H1 (cell line): ENCODE measurements at regions not wholly inside any gene's neighbourhood (a gene's known extent, or its start where the extent isn't known, plus 50 kb on each side); places are given as distances from the start of the nearest gene placed in this dataset.

Experiments
- CTCF ChIA-PET: fragments of 300-600 bp; sonication (Branson Sonifier 250); formaldehyde crosslinking; loops from one replicate; lab custom pipeline; 2021; ENCODE audit not compliant: partially characterized antibody; lab: Charles Lee
- POLR2A ChIA-PET: fragments of 300-600 bp; sonication (Branson Sonifier 250); formaldehyde crosslinking; loops from one replicate; lab custom pipeline; 2021; ENCODE audit warnings: inconsistent platforms; ENCODE audit not compliant: partially characterized antibody; lab: Charles Lee
- DNase-seq, 2 experiments: peaks; one replicate each; pipeline versions ENCODE4 v3.0.0 to v3.0.0-alpha.2; 2010 to 2022; ENCODE audit warnings: low spot score in 2 of 2, low read depth in 1 of 2, mixed read lengths in 1 of 2
- FAIRE-seq: peaks from 2 replicates; lab custom pipeline; 2011; peaks lifted over from hg19 to GRCh38; lab: Jason Lieb, UNC
- H2AFZ ChIP-seq: 2 replicates; pipeline ENCODE4 v1.8.1; 2012; ENCODE audit warnings: low read length, inconsistent platforms
- H2AK5ac ChIP-seq: 2 replicates; pipeline ENCODE4 v1.6.1; 2013; ENCODE audit warnings: low read depth, low read length
- H2BK120ac ChIP-seq: replicated peaks from 2 replicates; pipeline ENCODE3; 2013; ENCODE audit warnings: low read depth, low read length, inconsistent platforms
- H2BK12ac ChIP-seq: 2 replicates; pipeline ENCODE4 v1.6.1; 2013; ENCODE audit warnings: low read depth, low read length
- H2BK15ac ChIP-seq: 2 replicates; pipeline ENCODE4 v1.6.1; 2013; ENCODE audit warnings: low read length
- H2BK20ac ChIP-seq: 2 replicates; pipeline ENCODE4 v1.6.1; 2013; ENCODE audit warnings: low read length
- H2BK5ac ChIP-seq: 2 replicates; pipeline ENCODE4 v1.6.1; 2013; ENCODE audit warnings: low read depth, low read length
- H3K14ac ChIP-seq: 2 replicates; pipeline ENCODE4 v1.6.1; 2013; ENCODE audit warnings: inconsistent platforms; ENCODE audit not compliant: insufficient read length
- H3K18ac ChIP-seq: 2 replicates; pipeline ENCODE4 v1.6.1; 2013; ENCODE audit warnings: low read length; ENCODE audit errors: extremely low read depth
- H3K23ac ChIP-seq: 2 replicates; pipeline ENCODE4 v1.6.1; 2013; ENCODE audit warnings: inconsistent platforms; ENCODE audit not compliant: insufficient read length
- H3K23me2 ChIP-seq: 2 replicates; pipeline ENCODE4 v1.6.1; 2013; ENCODE audit warnings: low read depth, low read length
- H3K27ac ChIP-seq: 2 replicates; pipeline ENCODE4 v1.6.1; 2011; ENCODE audit warnings: low read depth, low read length, inconsistent platforms
- H3K27me3 ChIP-seq, 4 experiments: replicated peaks in 1 of 4; 1 replicate in 1 of 4; 2 replicates in 3 of 4; pipeline versions ENCODE4 v1.6.1 to v1.8.1; 2011 to 2013; ENCODE audit warnings: low read length in 3 of 4, mild to moderate bottlenecking in 3 of 4, inconsistent platforms in 2 of 4, mixed read lengths in 2 of 4, moderate library complexity in 1 of 4; ENCODE audit not compliant: control insufficient read depth in 3 of 4, insufficient read depth in 3 of 4; ENCODE audit errors: extremely low read depth in 1 of 4
- H3K36me3 ChIP-seq, 4 experiments: 2 replicates each; pipeline versions ENCODE4 v1.6.1 to v1.8.1; 2011 to 2013; ENCODE audit warnings: mild to moderate bottlenecking in 4 of 4, low read length in 3 of 4, moderate library complexity in 2 of 4, control low read depth in 1 of 4, inconsistent platforms in 1 of 4; ENCODE audit not compliant: insufficient read depth in 4 of 4, control insufficient read depth in 2 of 4
- H3K4ac ChIP-seq: replicated peaks from 2 replicates; pipeline ENCODE3; 2013; ENCODE audit warnings: low read length, low read depth, mixed read lengths, inconsistent platforms; ENCODE audit not compliant: insufficient read length
- H3K4me1 ChIP-seq, 4 experiments: replicated peaks in 1 of 4; 1 replicate in 1 of 4; 2 replicates in 3 of 4; pipeline versions ENCODE4 v1.6.1 to v1.8.1; 2011 to 2013; ENCODE audit warnings: low read length in 3 of 4, inconsistent platforms in 2 of 4, mixed read lengths in 1 of 4; ENCODE audit not compliant: insufficient read depth in 4 of 4, control insufficient read depth in 3 of 4
- H3K4me2 ChIP-seq, 2 experiments: 2 replicates each; pipeline versions ENCODE4 v1.6.1 to v1.8.1; 2011 to 2013; ENCODE audit warnings: low read depth in 2 of 2, low read length in 2 of 2, control low read depth in 1 of 2, inconsistent platforms in 1 of 2, mild to moderate bottlenecking in 1 of 2; ENCODE audit not compliant: insufficient read depth in 1 of 2
- H3K4me3 ChIP-seq, 4 experiments: fragments of 200-600, 300-600 bp in 1 of 4; sonication (generic), shearing (Covaris generic), sonication (Bioruptor Twin) in 1 of 4; 2 replicates each; pipeline versions ENCODE4 v1.5.1 to v1.8.1; 2011 to 2016; ENCODE audit warnings: low read length in 4 of 4, low read depth in 3 of 4, control low read depth in 2 of 4, inconsistent platforms in 2 of 4, mild to moderate bottlenecking in 2 of 4, mixed read lengths in 1 of 4, moderate library complexity in 1 of 4; ENCODE audit not compliant: insufficient read depth in 2 of 4; ENCODE audit errors: extremely low read depth in 1 of 4
- H3K56ac ChIP-seq: replicated peaks from 2 replicates; pipeline ENCODE3; 2013; ENCODE audit warnings: low read depth, mild to moderate bottlenecking, mixed read lengths, low read length, inconsistent platforms; ENCODE audit not compliant: insufficient read length
- H3K79me1 ChIP-seq: 2 replicates; pipeline ENCODE4 v1.6.1; 2013; ENCODE audit warnings: low read depth, low read length, control low read depth
- H3K79me2 ChIP-seq, 2 experiments: 2 replicates each; pipeline versions ENCODE4 v1.6.1 to v1.8.1; 2012 to 2013; ENCODE audit warnings: low read length in 2 of 2, mild to moderate bottlenecking in 2 of 2, inconsistent platforms in 1 of 2; ENCODE audit not compliant: insufficient read depth in 2 of 2, control insufficient read depth in 1 of 2
- H3K9ac ChIP-seq, 4 experiments: replicated peaks in 1 of 4; 1 replicate in 1 of 4; 2 replicates in 3 of 4; pipeline versions ENCODE4 v1.6.1 to v1.8.1; 2011 to 2013; ENCODE audit warnings: low read depth in 3 of 4, low read length in 3 of 4, control low read depth in 2 of 4, mild to moderate bottlenecking in 2 of 4, moderate library complexity in 2 of 4, inconsistent platforms in 1 of 4; ENCODE audit errors: extremely low read depth in 1 of 4
- H3K9me3 ChIP-seq, 2 experiments: 2 replicates each; pipeline versions ENCODE4 v1.6.1 to v1.8.1; 2012 to 2013; ENCODE audit warnings: mild to moderate bottlenecking in 2 of 2, moderate library complexity in 2 of 2, control low read depth in 1 of 2, inconsistent platforms in 1 of 2, low read depth in 1 of 2, low read length in 1 of 2, mixed read lengths in 1 of 2; ENCODE audit not compliant: insufficient read depth in 2 of 2
- H4K20me1 ChIP-seq, 2 experiments: replicated peaks in 1 of 2; 2 replicates each; pipeline versions ENCODE3 to v1.8.1; 2011 to 2013; ENCODE audit warnings: inconsistent platforms in 2 of 2, low read length in 2 of 2, mild to moderate bottlenecking in 1 of 2; ENCODE audit not compliant: insufficient read depth in 2 of 2, control insufficient read depth in 1 of 2
- H4K5ac ChIP-seq: 2 replicates; pipeline ENCODE4 v1.6.1; 2013; ENCODE audit warnings: low read length, low read depth, mixed read lengths, inconsistent platforms; ENCODE audit not compliant: insufficient read length
- H4K8ac ChIP-seq: 2 replicates; pipeline ENCODE4 v1.8.0; 2013; ENCODE audit warnings: mild to moderate bottlenecking, moderate library complexity, low read length, inconsistent platforms; ENCODE audit not compliant: insufficient read depth; ENCODE audit errors: extremely low read depth
- H4K91ac ChIP-seq: replicated peaks from 2 replicates; pipeline ENCODE3; 2013; ENCODE audit warnings: low read length, mixed read lengths, inconsistent platforms; ENCODE audit not compliant: insufficient read length
- CBX8 ChIP-seq: fragments of 300-800, 300-1000 bp; sonication (generic); IDR thresholded peaks from 2 replicates; pipeline ENCODE4 v1.7.1; 2016; ENCODE audit warnings: low read depth, low read length, borderline replicate concordance
- CTBP2 ChIP-seq: IDR thresholded peaks from 2 replicates; pipeline ENCODE4 v1.7.0; 2011; ENCODE audit warnings: borderline replicate concordance, mild to moderate bottlenecking, moderate library complexity, mixed read lengths, low read length; ENCODE audit not compliant: insufficient read depth, insufficient read length
- CTCF ChIP-seq, 3 experiments: IDR thresholded peaks; 1 replicate in 2 of 3; 2 replicates in 1 of 3; pipeline versions ENCODE4 v1.5.1 to v1.6.1; 2011; ENCODE audit warnings: low read length in 3 of 3, mild to moderate bottlenecking in 3 of 3, inconsistent platforms in 2 of 3, low read depth in 1 of 3, moderate library complexity in 1 of 3; ENCODE audit not compliant: insufficient read depth in 1 of 3; ENCODE audit errors: control extremely low read depth in 1 of 3
- FOSL1 ChIP-seq: IDR thresholded peaks from 2 replicates; pipeline ENCODE4 v1.6.1; 2011; ENCODE audit warnings: mild to moderate bottlenecking, low read depth, low read length, moderate library complexity; ENCODE audit not compliant: insufficient read depth
- KDM4A ChIP-seq: IDR thresholded peaks from one replicate; pipeline ENCODE4 v1.7.1; 2012; ENCODE audit warnings: low read depth, mild to moderate bottlenecking, moderate library complexity, low read length, inconsistent platforms; ENCODE audit not compliant: severe bottlenecking
- RFX5 ChIP-seq: IDR thresholded peaks from 2 replicates; pipeline ENCODE4 v1.6.1; 2011; ENCODE audit warnings: low read depth, low read length, improper control_type of control experiment, borderline replicate concordance
- SP4 ChIP-seq: IDR thresholded peaks from 2 replicates; pipeline ENCODE4 v1.6.1; 2012; ENCODE audit warnings: low read length, inconsistent platforms
- SRF ChIP-seq: IDR thresholded peaks from 2 replicates; pipeline ENCODE4 v1.6.1; 2011; ENCODE audit warnings: mild to moderate bottlenecking, low read depth, low read length, moderate library complexity
- SUZ12 ChIP-seq: fragments of 200-600 bp; sonication (generic); IDR thresholded peaks from 2 replicates; pipeline ENCODE4 v1.6.1; 2012; ENCODE audit warnings: mild to moderate bottlenecking, inconsistent platforms, low read length, moderate library complexity, mixed read lengths
- TBP ChIP-seq: IDR thresholded peaks from 2 replicates; pipeline ENCODE4 v1.6.1; 2011; ENCODE audit warnings: low read depth, low read length, improper control_type of control experiment
- TCF12 ChIP-seq: IDR thresholded peaks from 2 replicates; pipeline ENCODE4 v1.6.1; 2011; ENCODE audit warnings: low read depth, mild to moderate bottlenecking, low read length
- TEAD4 ChIP-seq: IDR thresholded peaks from 2 replicates; pipeline ENCODE4 v1.6.1; 2012; ENCODE audit warnings: low read depth, low read length, inconsistent platforms, mixed read lengths
- WGBS, 2 experiments: shearing (Covaris generic) in 1 of 2; methylation state at CpG; one replicate each; pipeline versions ENCODE4 v1.1.6 to v1.1.7; 2013 to 2015; ENCODE audit warnings: low lambda C conversion rate in 2 of 2, mixed read lengths in 2 of 2, inconsistent platforms in 1 of 2, low coverage in 1 of 2, missing lambda C conversion rate in 1 of 2; ENCODE audit not compliant: insufficient replicate concordance in 2 of 2, insufficient coverage in 1 of 2, insufficient read length in 1 of 2; ENCODE audit errors: extremely low coverage in 1 of 2, missing lambda C conversion rate in 1 of 2; 5-methylcytosine and 5-hydroxymethylcytosine counted together

- FAIRE-seq (no peak), DNase-seq (no peak)
- Histone ChIP-seq H3K23ac (no peak overlapping the region), H3K23me2 (no peaks in the 10 kb centered on the region), H3K18ac (no peak overlapping the region), H3K27me3 (no peaks in the 10 kb centered on the region), H2BK120ac (no peak overlapping the region), H2BK12ac (no peak overlapping the region), H2BK5ac (no peak overlapping the region), H3K4me1 (no peaks in the 10 kb centered on the region), H2BK15ac (no peak overlapping the region), H4K5ac (no peak overlapping the region), H4K20me1 (no peaks in the 10 kb centered on the region), H2AFZ (no peak overlapping the region), H4K91ac (no peak overlapping the region), H3K9me3 (0 out of 4 replicates have a peak, but pooled peaks cover 0 to 2% of the 10 kb centered on the region in 2 experiments), H3K27ac (no peak overlapping the region), H3K56ac (no peak overlapping the region), H3K4ac (no peak overlapping the region), H3K79me1 (no peaks in the 10 kb centered on the region), H3K4me2 (no peak overlapping the region), H3K4me3 (no peak overlapping the region), H3K9ac (no peak overlapping the region), H2BK20ac (no peak overlapping the region), H3K14ac (no peak overlapping the region), H4K8ac (no peak overlapping the region), H3K79me2 (no peaks in the 10 kb centered on the region), H2AK5ac (no peak overlapping the region), H3K36me3 (no peaks in the 10 kb centered on the region)
- WGBS, 2 experiments: 86% methylated on average over 4 of the region's 4 CpGs; no CpG with 5 or more reads in 1 of the 2 experiments
- TF ChIP-seq TCF12 (no peak), SP4 (no peak), SUZ12 (no peak), SRF (no peak), CBX8 (no peak), CTBP2 (no peak), KDM4A (no peak), RFX5 (no peak), CTCF (IDR thresholded peaks at IDR 0.05; ENCODE audit: control extremely low read depth in 1 of 3, insufficient read depth in 1 of 3, low read depth in 1 of 3, low read length in 3 of 3) (no peak), FOSL1 (no peak), TBP (no peak), TEAD4 (no peak)
- CTCF ChIA-PET: interaction anchor here (0.6 to 1.4 kb wide), 3 partner anchors 8 to 495 kb away, joined by 3 read pairs; no protein-coding TSS in a partner anchor
- POLR2A ChIA-PET: no interaction called here
Observed at GRCh38 chr15:26146202-26146601, 283.1 kb upstream of the ATP10A start.
